GM21529 (cell line): ENCODE measurements at regions not wholly inside any gene's neighbourhood (a gene's known extent, or its start where the extent isn't known, plus 50 kb on each side); places are given as distances from the start of the nearest gene placed in this dataset.

Experiments
- ATAC-seq: cut with Tn5 transposase; IDR thresholded peaks from one replicate; pipeline ENCODE4 v1.9.1; 2021; ENCODE audit not compliant: unreplicated experiment

DNA sequence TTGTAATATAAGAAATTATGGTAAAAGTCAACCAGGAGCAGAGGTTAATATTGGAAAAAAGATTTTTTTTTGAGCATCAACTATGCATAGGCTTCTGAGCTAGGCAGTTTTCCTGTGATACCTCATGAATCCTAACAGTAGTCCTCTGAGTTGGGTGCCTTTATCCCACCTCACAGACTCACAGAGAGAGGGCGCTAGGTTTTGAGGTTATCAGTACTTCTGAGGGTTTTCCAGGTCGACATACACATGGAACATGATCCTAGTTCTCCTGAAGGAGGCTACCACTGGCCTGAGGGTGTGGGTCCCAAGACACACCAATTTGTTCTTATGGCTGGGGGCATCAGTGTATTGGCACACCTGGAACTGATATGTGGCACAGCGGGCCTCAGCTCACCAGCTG, 358.8 kb upstream of the JAG1 start:
- ATAC-seq = no peak

DNA sequence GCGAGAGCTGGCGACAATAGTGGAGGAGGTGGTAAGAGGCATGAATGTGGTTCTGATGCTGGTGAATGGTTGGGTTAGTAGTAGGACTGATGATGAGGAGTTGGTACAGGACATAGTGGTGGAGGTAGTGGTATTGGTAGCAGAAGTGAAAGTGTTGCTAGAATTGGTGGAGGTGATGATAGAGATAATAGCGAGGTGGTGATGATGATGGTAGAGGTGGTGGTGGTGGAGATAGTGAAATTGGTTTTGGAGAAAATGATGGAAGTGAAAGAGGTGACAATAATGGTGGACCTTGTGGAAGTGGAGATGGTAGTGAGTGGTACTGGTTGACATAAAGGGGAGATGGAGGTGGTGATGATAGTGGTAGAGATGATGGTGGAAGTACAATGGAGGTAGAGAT, 360.2 kb upstream of the JAG1 start:
- no peak for ATAC-seq

- ATAC-seq = no peak
Measured at GRCh38 chr20:11035211-11035610, 361.4 kb upstream of the JAG1 start.

GRCh38 chr20:11041396-11041795, 367.6 kb upstream of the JAG1 start:
- ATAC-seq = no peak

GRCh38 chr20:11043001-11043400, 369.2 kb upstream of the JAG1 start:
- ATAC-seq = no peak

DNA sequence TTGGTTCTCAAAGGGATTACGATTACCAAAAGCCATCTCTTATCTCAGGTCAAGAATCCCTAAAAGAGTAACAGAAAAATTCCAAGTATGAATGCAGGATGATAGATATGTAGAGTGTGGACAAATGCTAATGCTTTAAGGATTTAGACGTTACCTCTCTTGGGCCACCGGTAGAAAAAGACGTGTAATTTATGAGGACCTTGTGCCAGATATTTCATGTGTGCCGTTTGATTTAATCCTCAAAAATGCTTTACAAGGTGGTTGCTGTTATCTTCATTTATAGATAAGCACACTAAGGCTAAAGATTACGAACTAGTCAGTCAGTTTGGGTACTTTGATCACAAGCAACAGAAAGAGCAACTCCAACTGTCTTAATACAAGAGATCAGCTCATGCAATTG, 370.8 kb upstream of the JAG1 start:
- ATAC-seq = no peak

DNA sequence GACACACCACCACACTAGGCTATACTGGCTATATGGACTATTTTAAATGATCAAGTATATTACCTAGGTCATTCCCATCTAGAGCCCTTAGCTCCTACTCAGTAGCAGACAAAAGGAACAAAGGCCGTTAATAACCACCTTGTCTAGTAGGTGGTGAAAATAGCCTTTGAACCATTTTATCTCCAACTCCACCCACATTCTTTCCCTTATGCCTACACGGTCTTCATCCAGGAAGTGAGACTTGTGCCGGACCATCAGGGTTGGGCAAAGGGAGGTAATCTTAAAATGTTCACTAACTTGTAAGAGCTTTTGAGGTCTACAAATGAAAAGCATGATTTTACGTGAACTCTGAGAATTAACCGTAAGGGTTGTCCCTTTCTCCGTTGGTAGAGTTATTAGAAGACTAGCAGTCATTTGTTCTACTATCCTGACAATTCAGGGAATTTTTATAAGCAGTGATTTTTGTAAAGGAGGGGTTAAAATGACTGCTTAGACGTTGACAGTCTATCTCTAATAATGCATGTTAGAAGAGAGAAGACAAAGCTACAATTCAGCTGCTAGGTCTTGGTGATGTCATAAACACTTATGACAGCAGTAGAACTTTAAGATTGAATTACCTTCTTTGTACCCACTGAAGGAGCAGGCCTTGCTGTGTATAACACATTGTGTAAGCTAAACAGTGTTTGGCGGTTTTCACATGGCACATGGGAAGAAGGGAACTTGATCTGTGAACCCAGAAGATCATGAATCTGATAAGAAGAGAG, 371.8 kb upstream of the JAG1 start:
- no peak for ATAC-seq

GRCh38 chr20:11047559-11047958, 373.8 kb upstream of the JAG1 start:
- no peak for ATAC-seq

GRCh38 chr20:11048739-11049138, 374.9 kb upstream of the JAG1 start:
- ATAC-seq = no peak

GRCh38 chr20:11050350-11050749, 376.6 kb upstream of the JAG1 start:
- ATAC-seq = no peak

DNA sequence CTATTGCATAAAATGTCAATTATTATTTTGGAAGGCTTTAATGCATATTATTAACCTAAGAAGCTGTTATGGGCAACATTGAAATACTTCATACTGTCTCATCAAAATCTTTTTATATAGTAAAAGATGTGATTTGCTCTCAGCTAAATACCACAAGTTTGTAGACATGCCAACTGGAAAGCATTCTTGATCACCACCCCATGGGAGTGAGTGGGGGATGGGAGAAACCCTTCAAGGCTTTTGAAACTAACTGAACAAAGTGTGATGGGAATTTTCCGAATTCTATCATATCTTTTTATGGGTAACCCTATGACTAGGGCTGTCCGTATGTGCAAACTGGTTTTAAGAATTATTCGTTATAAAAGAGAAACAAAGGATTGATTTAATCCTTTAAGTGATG, 377.3 kb upstream of the JAG1 start:
- no peak for ATAC-seq

DNA sequence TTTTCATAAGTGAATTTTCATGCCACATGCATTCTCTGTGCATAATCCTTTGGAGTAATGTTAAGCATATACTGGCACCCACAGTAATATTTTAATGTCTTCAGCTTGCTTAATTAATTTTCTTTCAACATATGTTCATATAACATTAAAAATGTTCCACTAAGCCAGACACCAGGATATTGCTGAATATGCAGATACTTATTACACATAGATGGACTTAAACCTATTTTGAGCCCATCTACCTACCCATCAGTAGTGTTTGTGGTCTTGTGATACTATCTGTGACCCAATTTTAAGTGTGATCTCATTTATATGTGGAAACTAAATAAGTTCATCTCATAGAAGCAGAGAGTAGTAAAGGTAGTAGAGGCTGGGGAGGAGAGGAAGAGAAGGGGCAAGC, 379.5 kb upstream of the JAG1 start:
- no peak for ATAC-seq

DNA sequence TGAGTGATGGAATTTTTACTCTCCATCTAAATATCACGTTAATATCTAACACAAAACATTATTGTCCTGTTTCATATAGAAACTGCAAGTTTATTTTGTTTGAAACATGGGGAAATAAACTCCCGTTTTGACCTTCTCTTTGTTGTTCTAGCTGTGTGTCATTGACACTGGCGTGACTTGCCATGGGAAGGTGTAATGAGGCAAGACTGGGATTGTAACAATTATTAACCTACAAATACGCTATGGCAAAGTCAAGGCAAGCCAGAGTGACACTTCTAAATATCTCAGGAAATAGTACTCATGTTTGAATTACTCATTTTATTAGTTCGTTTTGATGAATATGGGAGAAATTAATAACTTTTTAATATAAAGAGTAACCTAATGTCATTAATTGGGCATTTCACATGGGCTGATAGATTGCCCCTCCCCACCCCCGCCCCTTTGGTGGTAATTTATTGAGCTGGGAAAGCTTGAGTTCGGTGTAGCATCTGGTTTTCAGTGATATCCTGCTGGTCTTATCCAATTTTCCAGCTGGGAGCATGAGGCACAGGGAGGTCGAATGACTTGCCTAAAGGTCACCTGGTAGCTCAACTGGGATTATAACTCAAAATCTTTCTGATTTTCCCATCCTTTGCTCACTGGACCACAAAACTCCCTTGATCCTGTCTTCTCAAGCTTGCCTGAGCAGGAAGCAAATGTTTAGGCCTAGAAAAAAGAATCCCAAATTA, 380.6 kb upstream of the JAG1 start:
- ATAC-seq = no peak

DNA sequence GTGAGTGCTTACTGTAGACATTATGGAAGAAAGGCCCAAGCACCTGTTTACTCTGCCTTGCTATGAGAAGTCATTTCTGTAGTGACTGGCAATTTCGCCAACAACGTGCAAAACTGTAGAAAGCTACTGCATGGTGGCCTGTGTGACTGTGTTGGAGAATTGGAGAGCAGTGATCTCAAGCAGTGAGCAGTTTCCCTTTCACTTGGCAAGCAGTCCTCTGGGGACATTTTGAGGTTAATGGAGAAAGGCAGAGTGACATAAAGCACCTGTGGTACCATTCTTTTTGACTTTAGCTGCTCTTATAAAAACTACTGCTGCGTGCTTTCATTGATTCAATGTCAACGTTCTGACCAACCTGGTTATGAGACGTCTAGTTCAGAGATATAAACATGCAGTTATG, 382.6 kb upstream of the JAG1 start:
- no peak for ATAC-seq

GRCh38 chr20:11057624-11058023, 383.8 kb upstream of the JAG1 start:
- ATAC-seq = no peak

- ATAC-seq = no peak
Measured at GRCh38 chr20:11059659-11060058, 385.9 kb upstream of the JAG1 start.

GRCh38 chr20:11060423-11061185, 386.8 kb upstream of the JAG1 start:
- ATAC-seq = no peak

DNA sequence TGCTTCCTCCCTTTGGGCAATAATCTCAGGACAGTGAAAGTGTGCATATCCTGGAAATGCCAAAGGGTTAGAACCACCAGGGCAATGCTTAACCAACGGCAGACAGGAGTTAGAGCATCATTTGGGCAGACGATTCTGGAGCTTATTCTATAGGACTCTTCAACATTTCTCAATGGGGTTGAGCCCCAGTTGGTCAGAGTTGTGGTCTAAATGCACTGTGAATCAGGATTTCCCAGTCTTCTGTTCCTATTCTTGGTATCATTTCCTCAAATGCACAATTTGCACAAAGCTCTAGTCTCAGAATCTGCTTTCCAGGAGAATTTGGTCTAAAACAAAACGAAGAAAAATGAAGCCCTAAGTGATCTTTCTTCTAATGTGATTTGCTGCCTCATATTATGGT, 389.6 kb upstream of the JAG1 start:
- no peak for ATAC-seq

GRCh38 chr20:11064946-11065345, 391.1 kb upstream of the JAG1 start:
- ATAC-seq = no peak

DNA sequence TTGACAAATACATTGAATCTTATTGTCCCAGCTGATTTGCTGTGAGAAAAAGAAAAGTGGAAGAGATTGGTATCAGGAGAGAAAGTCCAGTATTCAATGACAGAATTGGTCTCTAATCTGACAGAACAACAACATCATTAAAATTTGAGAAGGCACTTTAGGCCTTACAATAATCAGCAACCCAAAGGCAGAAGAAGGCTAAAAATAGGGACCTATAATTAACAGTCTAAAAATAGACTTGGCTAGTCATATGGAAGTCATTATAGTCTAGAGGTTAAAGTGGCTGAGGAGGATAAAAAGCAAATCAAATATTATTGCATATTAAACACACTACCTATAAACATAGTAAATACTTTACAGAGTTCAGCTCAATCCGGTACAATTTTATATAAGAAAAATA, 393.6 kb upstream of the JAG1 start:
- no peak for ATAC-seq

DNA sequence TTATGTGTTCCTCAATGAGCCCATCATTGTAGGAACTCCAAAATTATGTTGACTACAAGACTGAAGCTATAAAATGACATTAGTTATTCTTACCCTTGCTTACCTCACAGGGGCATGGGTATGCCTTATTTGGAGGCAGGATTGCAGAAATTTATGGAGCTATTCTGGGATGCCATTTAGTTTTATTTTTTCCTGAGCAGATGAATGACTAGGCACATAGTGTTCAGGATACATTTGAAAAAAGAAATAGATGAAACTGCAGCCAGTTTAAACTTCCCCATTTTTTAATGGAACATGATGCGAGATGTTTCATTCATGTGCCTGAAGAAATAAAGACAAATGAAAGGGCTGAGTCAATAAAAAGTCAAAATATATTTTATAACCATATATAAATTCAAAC, 399.2 kb upstream of the JAG1 start:
- no peak for ATAC-seq
